K562 (cell line): ENCODE measurements at regions not wholly inside any gene's neighbourhood (a gene's known extent, or its start where the extent isn't known, plus 50 kb on each side); places are given as distances from the start of the nearest gene placed in this dataset.

Source experiments
- CEBPG ChIP-seq, 3 experiments: fragments of 200-800 bp in 1 of 3; sonication (Bioruptor generic) in 1 of 3; sonication (generic) in 1 of 3; formaldehyde crosslinking in 1 of 3; IDR thresholded peaks in 2 of 3; conservative IDR thresholded peaks in 1 of 3; 2 replicates each; pipeline versions ENCODE4 v1.6.1 to v1.8.0; 2016 to 2022; ENCODE audit warnings: missing compliant biosample characterization in 2 of 3, missing genetic modification characterization in 2 of 3, mild to moderate bottlenecking in 1 of 3, missing genetic modification reagents in 1 of 3
- CTCF ChIP-seq, 3 experiments: IDR thresholded peaks in 2 of 3; conservative IDR thresholded peaks in 1 of 3; 2 replicates each; pipeline ENCODE4 v1.5.1; 2011 to 2012; ENCODE audit warnings: low read length in 3 of 3, mild to moderate bottlenecking in 3 of 3, control low read depth in 2 of 3, improper control_type of control experiment in 1 of 3, inconsistent platforms in 1 of 3, low read depth in 1 of 3, mixed read lengths in 1 of 3, moderate library complexity in 1 of 3; ENCODE audit not compliant: insufficient read depth in 2 of 3
- ETV6 ChIP-seq, 3 experiments: fragments of 150-350 bp in 1 of 3; sonication (generic) in 1 of 3; formaldehyde crosslinking in 1 of 3; IDR thresholded peaks; 2 replicates each; pipeline versions ENCODE4 v1.6.1 to v1.8.0; 2014 to 2022; ENCODE audit warnings: borderline replicate concordance in 2 of 3, low read depth in 2 of 3, antibody characterized with exemption in 1 of 3, low read length in 1 of 3, mild to moderate bottlenecking in 1 of 3, missing genetic modification reagents in 1 of 3
- FOXJ2 ChIP-seq: fragments of 200-800 bp; sonication (Bioruptor generic); IDR thresholded peaks from 2 replicates; pipeline ENCODE4 v1.6.1; 2016; ENCODE audit warnings: missing genetic modification characterization, missing compliant biosample characterization
- HMG20A ChIP-seq: fragments of 450-650 bp; formaldehyde crosslinking; conservative IDR thresholded peaks from 2 replicates; pipeline ENCODE4 v1.4.0; 2020; ENCODE audit warnings: mild to moderate bottlenecking, mixed read lengths
- MYBL2 ChIP-seq, 2 experiments: fragments of 450-650 bp in 1 of 2; sonication (generic) in 1 of 2; formaldehyde crosslinking in 1 of 2; IDR thresholded peaks; 2 replicates each; pipeline versions ENCODE4 v1.6.1 to v1.8.1; 2017 to 2022; ENCODE audit warnings: borderline replicate concordance in 1 of 2, inconsistent platforms in 1 of 2, low read depth in 1 of 2, mild to moderate bottlenecking in 1 of 2, missing genetic modification reagents in 1 of 2, moderate library complexity in 1 of 2
- POU5F1 ChIP-seq: fragments of 150-350 bp; IDR thresholded peaks from 2 replicates; pipeline ENCODE4 v1.6.1; 2014; ENCODE audit warnings: borderline replicate concordance, low read length, low read depth, mild to moderate bottlenecking; ENCODE audit not compliant: partially characterized antibody
- ZNF778 ChIP-seq: fragments of 450-650 bp; formaldehyde crosslinking; IDR thresholded peaks from 2 replicates; pipeline ENCODE4 v1.4.0; 2020; ENCODE audit warnings: mild to moderate bottlenecking, moderate library complexity
- ZSCAN29 ChIP-seq: fragments of 450-650 bp; IDR thresholded peaks from 2 replicates; pipeline ENCODE4 v1.6.1; 2017
- TF ChIP-seq, protein P1 (sequence below): sonication (generic); formaldehyde crosslinking; IDR thresholded peaks from 2 replicates; pipeline ENCODE4 v1.5.0; 2020; ENCODE audit warnings: missing genetic modification reagents

DNA sequence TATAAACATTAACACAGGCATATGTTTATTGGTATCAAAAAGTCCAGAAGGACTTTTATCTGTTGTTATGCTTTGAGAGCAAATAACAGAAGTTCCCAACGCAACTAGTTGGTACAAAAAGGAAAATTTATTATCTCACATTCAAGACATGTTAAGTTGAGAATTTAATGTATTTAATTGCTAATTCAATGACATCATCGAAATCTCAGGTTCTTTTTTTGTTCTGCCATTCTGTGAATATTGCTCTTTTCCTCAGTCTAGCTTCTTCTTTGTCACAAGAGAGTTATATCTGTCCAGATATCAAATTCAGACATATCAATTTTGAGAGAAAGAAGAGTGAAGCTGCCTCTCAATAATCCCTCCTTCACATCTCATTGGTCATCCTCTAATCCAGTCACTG, 307.6 kb upstream of the PCSK5 start:
- no peak for TF ChIP-seq FOXJ2 (tag)
- no peak for TF ChIP-seq CTCF (IDR thresholded peaks at IDR 0.05 in 2 of 3, conservative IDR thresholded peaks at IDR 0.05 in 1 of 3; ENCODE audit: insufficient read depth in 2 of 3, low read depth in 1 of 3, low read length in 3 of 3)
- no peak for TF ChIP-seq ZSCAN29
- TF ChIP-seq MYBL2 (IDR thresholded peaks at IDR 0.05; ENCODE audit: low read depth): no peak
- no peak for TF ChIP-seq MYBL2 (CRISPR knock-in tag; IDR thresholded peaks at IDR 0.05; ENCODE audit: borderline replicate concordance)
- TF ChIP-seq, protein P1, sequence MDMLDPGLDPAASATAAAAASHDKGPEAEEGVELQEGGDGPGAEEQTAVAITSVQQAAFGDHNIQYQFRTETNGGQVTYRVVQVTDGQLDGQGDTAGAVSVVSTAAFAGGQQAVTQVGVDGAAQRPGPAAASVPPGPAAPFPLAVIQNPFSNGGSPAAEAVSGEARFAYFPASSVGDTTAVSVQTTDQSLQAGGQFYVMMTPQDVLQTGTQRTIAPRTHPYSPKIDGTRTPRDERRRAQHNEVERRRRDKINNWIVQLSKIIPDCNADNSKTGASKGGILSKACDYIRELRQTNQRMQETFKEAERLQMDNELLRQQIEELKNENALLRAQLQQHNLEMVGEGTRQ (CRISPR knock-in tag): no peak
- TF ChIP-seq POU5F1: no peak
- TF ChIP-seq ETV6 (IDR thresholded peaks at IDR 0.05; ENCODE audit: borderline replicate concordance in 1 of 2, low read depth in 2 of 2, low read length in 1 of 2): no peak
- TF ChIP-seq ETV6 (CRISPR knock-in tag; IDR thresholded peaks at IDR 0.05; ENCODE audit: borderline replicate concordance): no peak
- no peak for TF ChIP-seq CEBPG (CRISPR knock-in tag; IDR thresholded peaks at IDR 0.05)
- TF ChIP-seq CEBPG (tag; conservative IDR thresholded peaks at IDR 0.05 in 1 of 2, IDR thresholded peaks at IDR 0.05 in 1 of 2): no peak
- no peak for TF ChIP-seq ZNF778
- TF ChIP-seq HMG20A (CRISPR knock-in tag): no peak
